ENCODE measurements at regions not wholly inside any gene's neighbourhood (a gene's known extent, or its start where the extent isn't known, plus 50 kb on each side); places are given as distances from the start of the nearest gene placed in this dataset.

DNA sequence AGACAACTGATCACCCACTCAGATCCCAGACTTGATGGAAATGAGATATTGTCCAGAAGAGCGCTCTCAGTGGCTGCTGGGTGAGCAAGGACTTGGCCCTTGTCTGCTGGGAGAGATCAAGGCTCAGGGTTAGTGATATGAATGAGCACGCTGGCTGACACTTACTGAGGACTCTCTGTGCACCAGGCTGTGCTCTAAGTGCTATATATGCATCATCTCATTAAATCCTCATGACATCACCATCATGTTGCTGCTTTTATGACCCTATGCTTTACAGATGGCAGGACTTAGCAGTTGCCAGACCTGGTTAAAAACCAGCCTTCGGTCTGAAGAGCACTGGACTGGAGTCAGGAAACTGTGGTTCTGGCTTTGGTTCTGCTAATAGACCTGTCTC lies 260.9 kb downstream of the VRK1 start:
- no peaks in the 10 kb centered on the region for H4K20me1 ChIP-seq (ENCODE audit: insufficient read depth, low read length)
- intact Hi-C loops (cut with micrococcal nuclease; ENCODE audit: unreplicated experiment), result no loop called here
- H3K27ac ChIP-seq (ENCODE audit: extremely low read length, insufficient read depth, low read length), result no peak overlapping the region
- ChIA-PET POLR2A (no interaction called here), CTCF (ENCODE audit: low intra/inter-chr PET ratio, low total read pairs) (no interaction called here)
- H3K79me2 ChIP-seq (ENCODE audit: insufficient read depth, low read length), result no peaks in the 10 kb centered on the region
- DNase-seq (ENCODE audit: low spot score) (no peak), FAIRE-seq (no peak), ATAC-seq (no peak)
- 13% methylated on average over 2 of the region's 3 CpGs for WGBS (ENCODE audit: low lambda C conversion rate)
- no peak overlapping the region for H3K9ac ChIP-seq (ENCODE audit: insufficient read depth, low read depth, low read length)
- peaks cover 0 to 4% of the 10 kb centered on the region in 2 experiments; a peak in 1 of 5 replicates for H3K27me3 ChIP-seq (ENCODE audit: control insufficient read depth in 1 of 2, insufficient read depth in 2 of 2, low read length in 2 of 2)
- no peak overlapping the region for H3K4me2 ChIP-seq (ENCODE audit: low read depth, low read length)
- BruUV-seq (replicated peaks), result no TSS peak
- no peaks in the 10 kb centered on the region for H3K4me1 ChIP-seq (ENCODE audit: insufficient read depth, low read length)
- in situ Hi-C loops (cut with HindIII; ENCODE audit: extremely low pct_ligation_motif_present, low pct_unique_long_range_greater_than_20kb), result no loop called here
- no peaks in the 10 kb centered on the region for H3K36me3 ChIP-seq (replicated peaks in 1 of 2; ENCODE audit: control insufficient read depth in 1 of 2, insufficient read depth in 2 of 2, low read length in 2 of 2)
- H3K4me3 ChIP-seq (replicated peaks in 1 of 3; ENCODE audit: insufficient read depth in 1 of 3, low read depth in 2 of 3, low read length in 3 of 3), result no peak overlapping the region
- no peak overlapping the region for H2AFZ ChIP-seq (ENCODE audit: low read length)
- H3K9me3 ChIP-seq (ENCODE audit: low read length), result no peaks in the 10 kb centered on the region
- TF ChIP-seq, protein P1, sequence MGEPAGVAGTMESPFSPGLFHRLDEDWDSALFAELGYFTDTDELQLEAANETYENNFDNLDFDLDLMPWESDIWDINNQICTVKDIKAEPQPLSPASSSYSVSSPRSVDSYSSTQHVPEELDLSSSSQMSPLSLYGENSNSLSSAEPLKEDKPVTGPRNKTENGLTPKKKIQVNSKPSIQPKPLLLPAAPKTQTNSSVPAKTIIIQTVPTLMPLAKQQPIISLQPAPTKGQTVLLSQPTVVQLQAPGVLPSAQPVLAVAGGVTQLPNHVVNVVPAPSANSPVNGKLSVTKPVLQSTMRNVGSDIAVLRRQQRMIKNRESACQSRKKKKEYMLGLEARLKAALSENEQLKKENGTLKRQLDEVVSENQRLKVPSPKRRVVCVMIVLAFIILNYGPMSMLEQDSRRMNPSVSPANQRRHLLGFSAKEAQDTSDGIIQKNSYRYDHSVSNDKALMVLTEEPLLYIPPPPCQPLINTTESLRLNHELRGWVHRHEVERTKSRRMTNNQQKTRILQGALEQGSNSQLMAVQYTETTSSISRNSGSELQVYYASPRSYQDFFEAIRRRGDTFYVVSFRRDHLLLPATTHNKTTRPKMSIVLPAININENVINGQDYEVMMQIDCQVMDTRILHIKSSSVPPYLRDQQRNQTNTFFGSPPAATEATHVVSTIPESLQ (CRISPR knock-in tag; conservative IDR thresholded peaks at IDR 0.05), result no peak
- TF ChIP-seq ZNF605 (CRISPR knock-in tag; IDR thresholded peaks at IDR 0.05) (no peak), CREM (IDR thresholded peaks at IDR 0.05) (no peak), CREM (CRISPR knock-in tag; IDR thresholded peaks at IDR 0.05) (no peak), SYNCRIP (IDR thresholded peaks at IDR 0.05; ENCODE audit: insufficient read depth, low read depth, low read length) (no peak), REL (CRISPR knock-in tag; conservative IDR thresholded peaks at IDR 0.05) (no peak), ZNF510 (CRISPR knock-in tag; IDR thresholded peaks at IDR 0.05; ENCODE audit: low read depth) (no peak), RFXANK (CRISPR knock-in tag; IDR thresholded peaks at IDR 0.05) (no peak), MAFF (IDR thresholded peaks at IDR 0.05; ENCODE audit: low read depth, low read length) (no peak), TBL1XR1 (IDR thresholded peaks at IDR 0.05; ENCODE audit: borderline replicate concordance, low read length, partially characterized antibody) (no peak)
- TF ChIP-seq, protein P2, sequence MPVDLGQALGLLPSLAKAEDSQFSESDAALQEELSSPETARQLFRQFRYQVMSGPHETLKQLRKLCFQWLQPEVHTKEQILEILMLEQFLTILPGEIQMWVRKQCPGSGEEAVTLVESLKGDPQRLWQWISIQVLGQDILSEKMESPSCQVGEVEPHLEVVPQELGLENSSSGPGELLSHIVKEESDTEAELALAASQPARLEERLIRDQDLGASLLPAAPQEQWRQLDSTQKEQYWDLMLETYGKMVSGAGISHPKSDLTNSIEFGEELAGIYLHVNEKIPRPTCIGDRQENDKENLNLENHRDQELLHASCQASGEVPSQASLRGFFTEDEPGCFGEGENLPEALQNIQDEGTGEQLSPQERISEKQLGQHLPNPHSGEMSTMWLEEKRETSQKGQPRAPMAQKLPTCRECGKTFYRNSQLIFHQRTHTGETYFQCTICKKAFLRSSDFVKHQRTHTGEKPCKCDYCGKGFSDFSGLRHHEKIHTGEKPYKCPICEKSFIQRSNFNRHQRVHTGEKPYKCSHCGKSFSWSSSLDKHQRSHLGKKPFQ (CRISPR knock-in tag; IDR thresholded peaks at IDR 0.05; ENCODE audit: insufficient replicate concordance), result no peak
- TF ChIP-seq, protein P3, sequence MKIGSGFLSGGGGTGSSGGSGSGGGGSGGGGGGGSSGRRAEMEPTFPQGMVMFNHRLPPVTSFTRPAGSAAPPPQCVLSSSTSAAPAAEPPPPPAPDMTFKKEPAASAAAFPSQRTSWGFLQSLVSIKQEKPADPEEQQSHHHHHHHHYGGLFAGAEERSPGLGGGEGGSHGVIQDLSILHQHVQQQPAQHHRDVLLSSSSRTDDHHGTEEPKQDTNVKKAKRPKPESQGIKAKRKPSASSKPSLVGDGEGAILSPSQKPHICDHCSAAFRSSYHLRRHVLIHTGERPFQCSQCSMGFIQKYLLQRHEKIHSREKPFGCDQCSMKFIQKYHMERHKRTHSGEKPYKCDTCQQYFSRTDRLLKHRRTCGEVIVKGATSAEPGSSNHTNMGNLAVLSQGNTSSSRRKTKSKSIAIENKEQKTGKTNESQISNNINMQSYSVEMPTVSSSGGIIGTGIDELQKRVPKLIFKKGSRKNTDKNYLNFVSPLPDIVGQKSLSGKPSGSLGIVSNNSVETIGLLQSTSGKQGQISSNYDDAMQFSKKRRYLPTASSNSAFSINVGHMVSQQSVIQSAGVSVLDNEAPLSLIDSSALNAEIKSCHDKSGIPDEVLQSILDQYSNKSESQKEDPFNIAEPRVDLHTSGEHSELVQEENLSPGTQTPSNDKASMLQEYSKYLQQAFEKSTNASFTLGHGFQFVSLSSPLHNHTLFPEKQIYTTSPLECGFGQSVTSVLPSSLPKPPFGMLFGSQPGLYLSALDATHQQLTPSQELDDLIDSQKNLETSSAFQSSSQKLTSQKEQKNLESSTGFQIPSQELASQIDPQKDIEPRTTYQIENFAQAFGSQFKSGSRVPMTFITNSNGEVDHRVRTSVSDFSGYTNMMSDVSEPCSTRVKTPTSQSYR (CRISPR knock-in tag; IDR thresholded peaks at IDR 0.05; ENCODE audit: borderline replicate concordance), result no peak
- TF ChIP-seq, protein P4, sequence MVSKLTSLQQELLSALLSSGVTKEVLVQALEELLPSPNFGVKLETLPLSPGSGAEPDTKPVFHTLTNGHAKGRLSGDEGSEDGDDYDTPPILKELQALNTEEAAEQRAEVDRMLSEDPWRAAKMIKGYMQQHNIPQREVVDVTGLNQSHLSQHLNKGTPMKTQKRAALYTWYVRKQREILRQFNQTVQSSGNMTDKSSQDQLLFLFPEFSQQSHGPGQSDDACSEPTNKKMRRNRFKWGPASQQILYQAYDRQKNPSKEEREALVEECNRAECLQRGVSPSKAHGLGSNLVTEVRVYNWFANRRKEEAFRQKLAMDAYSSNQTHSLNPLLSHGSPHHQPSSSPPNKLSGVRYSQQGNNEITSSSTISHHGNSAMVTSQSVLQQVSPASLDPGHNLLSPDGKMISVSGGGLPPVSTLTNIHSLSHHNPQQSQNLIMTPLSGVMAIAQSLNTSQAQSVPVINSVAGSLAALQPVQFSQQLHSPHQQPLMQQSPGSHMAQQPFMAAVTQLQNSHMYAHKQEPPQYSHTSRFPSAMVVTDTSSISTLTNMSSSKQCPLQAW (CRISPR knock-in tag; IDR thresholded peaks at IDR 0.05), result no peak
- TF ChIP-seq, protein P5, sequence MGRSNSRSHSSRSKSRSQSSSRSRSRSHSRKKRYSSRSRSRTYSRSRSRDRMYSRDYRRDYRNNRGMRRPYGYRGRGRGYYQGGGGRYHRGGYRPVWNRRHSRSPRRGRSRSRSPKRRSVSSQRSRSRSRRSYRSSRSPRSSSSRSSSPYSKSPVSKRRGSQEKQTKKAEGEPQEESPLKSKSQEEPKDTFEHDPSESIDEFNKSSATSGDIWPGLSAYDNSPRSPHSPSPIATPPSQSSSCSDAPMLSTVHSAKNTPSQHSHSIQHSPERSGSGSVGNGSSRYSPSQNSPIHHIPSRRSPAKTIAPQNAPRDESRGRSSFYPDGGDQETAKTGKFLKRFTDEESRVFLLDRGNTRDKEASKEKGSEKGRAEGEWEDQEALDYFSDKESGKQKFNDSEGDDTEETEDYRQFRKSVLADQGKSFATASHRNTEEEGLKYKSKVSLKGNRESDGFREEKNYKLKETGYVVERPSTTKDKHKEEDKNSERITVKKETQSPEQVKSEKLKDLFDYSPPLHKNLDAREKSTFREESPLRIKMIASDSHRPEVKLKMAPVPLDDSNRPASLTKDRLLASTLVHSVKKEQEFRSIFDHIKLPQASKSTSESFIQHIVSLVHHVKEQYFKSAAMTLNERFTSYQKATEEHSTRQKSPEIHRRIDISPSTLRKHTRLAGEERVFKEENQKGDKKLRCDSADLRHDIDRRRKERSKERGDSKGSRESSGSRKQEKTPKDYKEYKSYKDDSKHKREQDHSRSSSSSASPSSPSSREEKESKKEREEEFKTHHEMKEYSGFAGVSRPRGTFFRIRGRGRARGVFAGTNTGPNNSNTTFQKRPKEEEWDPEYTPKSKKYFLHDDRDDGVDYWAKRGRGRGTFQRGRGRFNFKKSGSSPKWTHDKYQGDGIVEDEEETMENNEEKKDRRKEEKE (IDR thresholded peaks at IDR 0.05), result no peak

Measured in HepG2 (cell line).